NCI-H226 (cell line): ENCODE measurements at regions not wholly inside any gene's neighbourhood (a gene's known extent, or its start where the extent isn't known, plus 50 kb on each side); places are given as distances from the start of the nearest gene placed in this dataset.
A peak's percentile ranks its signal among the peaks of the same experiment; 100 is the strongest.
"Not testable (repeated sequence)": the region's sequence is repeated elsewhere in the genome, so short reads cannot be mapped to it uniquely, and the experiment has no call there.

Experiments used
- DNase-seq: peaks from one replicate; pipeline ENCODE4 v3.0.0-alpha.2; 2015

- DNase-seq: no peak
Measured at GRCh38 chr1:229119876-229120275, 151.0 kb upstream of the RAB4A start.

GRCh38 chr1:229121845-229122436 is 149.0 kb upstream of the RAB4A start:
- DNase-seq: no peak

GRCh38 chr1:229122606-229123005 is 148.3 kb upstream of the RAB4A start:
- no peak for DNase-seq

- no peak for DNase-seq
Measured at GRCh38 chr1:229124116-229124515, 146.8 kb upstream of the RAB4A start.

- no peak for DNase-seq
Measured at GRCh38 chr1:229124520-229125124, 146.3 kb upstream of the RAB4A start.

- peak; percentile 26 for DNase-seq
Measured at GRCh38 chr1:229127301-229127700, 143.6 kb upstream of the RAB4A start.

- DNase-seq: no peak
Measured at GRCh38 chr1:229128066-229128608, 142.8 kb upstream of the RAB4A start.

GRCh38 chr1:229129301-229130027 is 141.4 kb upstream of the RAB4A start:
- DNase-seq: no peak

- no peak for DNase-seq
Measured at GRCh38 chr1:229130028-229130668, 140.8 kb upstream of the RAB4A start.

- no peak for DNase-seq
Measured at GRCh38 chr1:229131243-229132105, 139.4 kb upstream of the RAB4A start.

- no peak for DNase-seq
Measured at GRCh38 chr1:229132106-229132443, 138.8 kb upstream of the RAB4A start.

- no peak for DNase-seq
Measured at GRCh38 chr1:229132706-229133105, 138.2 kb upstream of the RAB4A start.

- peak; percentile 12 for DNase-seq
Measured at GRCh38 chr1:229133151-229133550, 137.8 kb upstream of the RAB4A start.

- no peak for DNase-seq
Measured at GRCh38 chr1:229133811-229134210, 137.1 kb upstream of the RAB4A start.

GRCh38 chr1:229134381-229135217 is 136.3 kb upstream of the RAB4A start:
- not testable (repeated sequence) for DNase-seq

- no peak for DNase-seq
Measured at GRCh38 chr1:229135773-229136172, 135.1 kb upstream of the RAB4A start.

GRCh38 chr1:229136822-229137221 is 134.1 kb upstream of the RAB4A start:
- no peak for DNase-seq

GRCh38 chr1:229137271-229137670 is 133.6 kb upstream of the RAB4A start:
- DNase-seq: no peak

GRCh38 chr1:229138058-229138457 is 132.9 kb upstream of the RAB4A start:
- DNase-seq: no peak

GRCh38 chr1:229139331-229140118 is 131.4 kb upstream of the RAB4A start:
- no peak for DNase-seq

- DNase-seq: no peak
Measured at GRCh38 chr1:229140119-229140396, 130.9 kb upstream of the RAB4A start.
